ENCODE measurements at regions not wholly inside any gene's neighbourhood (a gene's known extent, or its start where the extent isn't known, plus 50 kb on each side); places are given as distances from the start of the nearest gene placed in this dataset.

- no peak for DNase-seq (ENCODE audit: extremely low read depth, low read depth)
- no peak overlapping the region for H3K4me3 ChIP-seq (replicated peaks; ENCODE audit: low read depth, low read length)
- no peak for TF ChIP-seq CTCF (IDR thresholded peaks at IDR 0.05; ENCODE audit: low read depth, low read length, missing control alignments)
Observed at GRCh38 chr22:48803948-48804810, 1023.5 kb downstream of the BRD1 start.

- DNase-seq (ENCODE audit: extremely low read depth, low read depth), result no peak
- TF ChIP-seq CTCF (IDR thresholded peaks at IDR 0.05; ENCODE audit: low read depth, low read length, missing control alignments), result no peak
- H3K4me3 ChIP-seq (replicated peaks; ENCODE audit: low read depth, low read length), result no peak overlapping the region
Observed at GRCh38 chr22:48803171-48803947, 1024.3 kb downstream of the BRD1 start.

- TF ChIP-seq CTCF (IDR thresholded peaks at IDR 0.05; ENCODE audit: low read depth, low read length, missing control alignments), result no peak
- DNase-seq (ENCODE audit: extremely low read depth, low read depth), result no peak
- no peak overlapping the region for H3K4me3 ChIP-seq (replicated peaks; ENCODE audit: low read depth, low read length)
Observed at GRCh38 chr22:48802576-48802975, 1025.1 kb downstream of the BRD1 start.

GRCh38 chr22:48800886-48801607, 1026.6 kb downstream of the BRD1 start:
- H3K4me3 ChIP-seq (replicated peaks; ENCODE audit: low read depth, low read length), result no peak overlapping the region
- DNase-seq (ENCODE audit: extremely low read depth, low read depth), result no peak

GRCh38 chr22:48800036-48800885, 1027.4 kb downstream of the BRD1 start:
- DNase-seq (ENCODE audit: extremely low read depth, low read depth), result no peak
- no peak overlapping the region for H3K4me3 ChIP-seq (replicated peaks; ENCODE audit: low read depth, low read length)
- TF ChIP-seq CTCF (IDR thresholded peaks at IDR 0.05; ENCODE audit: low read depth, low read length, missing control alignments), result no peak

More at GRCh38 chr22:48800886-48801607, 1026.6 kb downstream of the BRD1 start:
- no peak for TF ChIP-seq CTCF (IDR thresholded peaks at IDR 0.05; ENCODE audit: low read depth, low read length, missing control alignments)
